H9 (cell line): ENCODE measurements at regions not wholly inside any gene's neighbourhood (a gene's known extent, or its start where the extent isn't known, plus 50 kb on each side); places are given as distances from the start of the nearest gene placed in this dataset.
A peak's percentile ranks its signal among the peaks of the same experiment; 100 is the strongest.

ENCODE experiments used
- DNase-seq: peaks from one replicate; pipeline ENCODE4 v3.0.0-alpha.2; 2017
- H2AFZ ChIP-seq: one replicate; pipeline ENCODE4 v1.6.1; 2013; ENCODE audit warnings: mild to moderate bottlenecking, low read length, control low read depth, moderate library complexity
- H2AK5ac ChIP-seq: 2 replicates; pipeline ENCODE4 v1.6.1; 2013; ENCODE audit warnings: low read length, control low read depth, mixed read lengths; ENCODE audit not compliant: insufficient read length
- H2BK120ac ChIP-seq: one replicate; pipeline ENCODE4 v1.6.1; 2013; ENCODE audit warnings: low read depth, mild to moderate bottlenecking, low read length, control low read depth, inconsistent platforms; ENCODE audit not compliant: poor library complexity, severe bottlenecking
- H2BK12ac ChIP-seq: 2 replicates; pipeline ENCODE4 v1.6.1; 2013; ENCODE audit warnings: low read length, control low read depth, mixed read lengths, low read depth; ENCODE audit not compliant: insufficient read length
- H2BK15ac ChIP-seq: 2 replicates; pipeline ENCODE4 v1.6.1; 2013; ENCODE audit warnings: low read depth, low read length, control low read depth
- H2BK20ac ChIP-seq: one replicate; pipeline ENCODE4 v1.6.1; 2013; ENCODE audit warnings: low read depth, mild to moderate bottlenecking, low read length, control low read depth, inconsistent platforms; ENCODE audit not compliant: poor library complexity, severe bottlenecking
- H2BK5ac ChIP-seq: 2 replicates; pipeline ENCODE4 v1.6.1; 2013; ENCODE audit warnings: low read length, control low read depth, mixed read lengths; ENCODE audit not compliant: insufficient read length
- H3K14ac ChIP-seq: 2 replicates; pipeline ENCODE4 v1.6.1; 2013; ENCODE audit warnings: low read length, control low read depth; ENCODE audit not compliant: insufficient read depth
- H3K18ac ChIP-seq: 2 replicates; pipeline ENCODE4 v1.6.1; 2013; ENCODE audit warnings: low read depth, mild to moderate bottlenecking, mixed read lengths, low read length, control low read depth; ENCODE audit not compliant: insufficient read length
- H3K23ac ChIP-seq: 2 replicates; pipeline ENCODE4 v1.6.1; 2013; ENCODE audit warnings: low read length, control low read depth, mixed read lengths, low read depth; ENCODE audit not compliant: insufficient read length
- H3K23me2 ChIP-seq: 2 replicates; pipeline ENCODE4 v1.6.1; 2013; ENCODE audit warnings: low read depth, mild to moderate bottlenecking, mixed read lengths, low read length, control low read depth; ENCODE audit not compliant: insufficient read length, poor library complexity, severe bottlenecking
- H3K27ac ChIP-seq: 2 replicates; pipeline ENCODE4 v1.5.1; 2013; ENCODE audit warnings: low read length, control low read depth, mixed read lengths, low read depth; ENCODE audit not compliant: insufficient read length
- H3K27me3 ChIP-seq: 2 replicates; pipeline ENCODE4 v1.6.1; 2013; ENCODE audit warnings: low read length, control low read depth, inconsistent platforms; ENCODE audit not compliant: insufficient read depth
- H3K4ac ChIP-seq: 2 replicates; pipeline ENCODE4 v1.6.1; 2013; ENCODE audit warnings: low read depth, mild to moderate bottlenecking, control low read depth, inconsistent platforms, low read length, moderate library complexity
- H3K4me1 ChIP-seq: 2 replicates; pipeline ENCODE4 v1.6.1; 2013; ENCODE audit warnings: low read length, control low read depth, inconsistent platforms; ENCODE audit not compliant: insufficient read depth
- H3K4me2 ChIP-seq: 2 replicates; pipeline ENCODE4 v1.6.1; 2013; ENCODE audit warnings: low read length, control low read depth, mixed read lengths; ENCODE audit not compliant: insufficient read length, insufficient read depth
- H3K56ac ChIP-seq: 2 replicates; pipeline ENCODE4 v1.6.1; 2013; ENCODE audit warnings: low read depth, mild to moderate bottlenecking, mixed read lengths, low read length, control low read depth; ENCODE audit not compliant: insufficient read length
- H3K79me1 ChIP-seq: 2 replicates; pipeline ENCODE4 v1.6.1; 2013; ENCODE audit warnings: low read depth, mild to moderate bottlenecking, moderate library complexity, low read length, control low read depth, inconsistent platforms; ENCODE audit not compliant: insufficient read depth, poor library complexity, severe bottlenecking
- H3K79me2 ChIP-seq: 2 replicates; pipeline ENCODE4 v1.6.1; 2013; ENCODE audit warnings: low read length, control low read depth, inconsistent platforms; ENCODE audit not compliant: insufficient read depth
- H3K9ac ChIP-seq: 2 replicates; pipeline ENCODE4 v1.6.1; 2013; ENCODE audit warnings: low read length, control low read depth, mixed read lengths; ENCODE audit not compliant: insufficient read length; ENCODE audit errors: extremely low read depth
- H3K9me3 ChIP-seq: one replicate; pipeline ENCODE4 v1.6.1; 2013; ENCODE audit warnings: low read depth, low read length, inconsistent platforms; ENCODE audit not compliant: control insufficient read depth
- H3T11ph ChIP-seq: one replicate; pipeline ENCODE4 v1.6.1; 2013; ENCODE audit warnings: mild to moderate bottlenecking, low read length, control low read depth, inconsistent platforms
- H4K20me1 ChIP-seq: one replicate; pipeline ENCODE4 v1.6.1; 2013; ENCODE audit not compliant: control insufficient read depth, insufficient read length, insufficient read depth
- H4K5ac ChIP-seq: 2 replicates; pipeline ENCODE4 v1.6.1; 2013; ENCODE audit warnings: low read depth, mild to moderate bottlenecking, mixed read lengths, low read length, control low read depth; ENCODE audit not compliant: insufficient read length
- H4K8ac ChIP-seq: replicated peaks from 2 replicates; pipeline ENCODE4 v1.6.1; 2013; ENCODE audit warnings: low read length, control low read depth, mixed read lengths, low read depth; ENCODE audit not compliant: insufficient read length
- H4K91ac ChIP-seq: 2 replicates; pipeline ENCODE4 v1.6.1; 2013; ENCODE audit warnings: low read depth, mild to moderate bottlenecking, moderate library complexity, mixed read lengths, low read length, control low read depth; ENCODE audit not compliant: insufficient read length
- H3K27ac Mint-ChIP-seq, 3 experiments: 2 replicates in 2 of 3; 3 replicates in 1 of 3; pipeline ENCODE4 v1.8.0; 2020 to 2021; ENCODE audit warnings: mixed read lengths in 3 of 3, mild to moderate bottlenecking in 1 of 3, moderate library complexity in 1 of 3
- H3K27me3 Mint-ChIP-seq: 2 replicates; pipeline ENCODE4 v1.8.0; 2021; ENCODE audit warnings: low read depth, mild to moderate bottlenecking, moderate library complexity, mixed read lengths
- H3K36me3 Mint-ChIP-seq, 3 experiments: 2 replicates in 2 of 3; 3 replicates in 1 of 3; pipeline ENCODE4 v1.8.0; 2020 to 2021; ENCODE audit warnings: low read depth in 3 of 3, mixed read lengths in 3 of 3; ENCODE audit not compliant: insufficient read depth in 1 of 3
- H3K4me1 Mint-ChIP-seq, 2 experiments: 2 replicates each; pipeline ENCODE4 v1.8.0; 2020; ENCODE audit warnings: mixed read lengths in 2 of 2
- H3K4me3 Mint-ChIP-seq, 2 experiments: 2 replicates in 1 of 2; 3 replicates in 1 of 2; pipeline ENCODE4 v1.8.0; 2020 to 2021; ENCODE audit warnings: mild to moderate bottlenecking in 2 of 2, mixed read lengths in 2 of 2, moderate library complexity in 1 of 2
- H3K9me3 Mint-ChIP-seq, 2 experiments: 2 replicates in 1 of 2; 3 replicates in 1 of 2; pipeline ENCODE4 v1.8.0; 2020; ENCODE audit warnings: mild to moderate bottlenecking in 2 of 2, mixed read lengths in 2 of 2, moderate library complexity in 1 of 2
- WGBS: extraction: QIAGEN DNeasy Blood & Tissue Kit; methylation state at CpG from one replicate; pipeline ENCODE4 v1.1.7; 2013; ENCODE audit warnings: missing lambda C conversion rate, low lambda C conversion rate, mixed read lengths; ENCODE audit not compliant: insufficient read length; ENCODE audit errors: extremely low coverage; 5-methylcytosine and 5-hydroxymethylcytosine counted together
- TF ChIP-seq, protein P1 (sequence below): fragments of 200-600 bp; sonication (generic); conservative IDR thresholded peaks from 3 replicates; pipeline ENCODE4 v1.8.0; 2021; ENCODE audit warnings: antibody characterized with exemption, mild to moderate bottlenecking

DNA sequence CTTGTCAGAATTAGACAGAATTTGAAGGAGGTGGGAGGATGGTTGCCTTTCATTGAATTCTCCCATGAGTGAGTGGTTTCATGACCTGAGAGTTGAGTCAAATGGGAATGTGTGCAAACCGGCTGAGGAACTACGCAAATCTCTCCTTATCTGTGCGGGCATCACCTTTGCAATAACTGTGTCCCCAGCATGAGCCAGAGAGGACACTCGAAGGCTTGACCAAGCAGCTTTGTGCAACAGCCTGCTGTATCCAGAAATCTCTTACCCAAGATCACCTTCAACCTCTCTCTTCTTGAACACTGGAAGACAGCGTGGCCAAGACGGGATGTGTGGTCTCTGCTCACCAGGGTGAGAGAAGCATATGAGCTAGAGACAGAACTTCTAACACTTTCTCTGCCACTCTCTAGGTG is 93.8 kb upstream of the IKZF1 start:
- H3K23ac ChIP-seq, result no peak overlapping the region
- H3K14ac ChIP-seq, result no peak overlapping the region
- no peaks in the 10 kb centered on the region for H3K79me1 ChIP-seq
- no peak overlapping the region for H4K8ac ChIP-seq
- H3T11ph ChIP-seq, result no peak overlapping the region
- no peak overlapping the region for H3K27ac ChIP-seq
- H3K9ac ChIP-seq, result no peak overlapping the region
- no peak overlapping the region for H2BK15ac ChIP-seq
- no peak overlapping the region for H2AFZ ChIP-seq
- no peak overlapping the region for H2BK12ac ChIP-seq
- no CpG with 5 or more reads among the region's 6 CpGs for WGBS
- no peaks in the 10 kb centered on the region for H3K9me3 ChIP-seq
- H2BK120ac ChIP-seq, result no peak overlapping the region
- H4K20me1 ChIP-seq, result no peaks in the 10 kb centered on the region
- H3K27ac Mint-ChIP-seq, result no peak overlapping the region
- H3K4me2 ChIP-seq, result no peak overlapping the region
- H2BK5ac ChIP-seq, result no peak overlapping the region
- TF ChIP-seq, protein P1, sequence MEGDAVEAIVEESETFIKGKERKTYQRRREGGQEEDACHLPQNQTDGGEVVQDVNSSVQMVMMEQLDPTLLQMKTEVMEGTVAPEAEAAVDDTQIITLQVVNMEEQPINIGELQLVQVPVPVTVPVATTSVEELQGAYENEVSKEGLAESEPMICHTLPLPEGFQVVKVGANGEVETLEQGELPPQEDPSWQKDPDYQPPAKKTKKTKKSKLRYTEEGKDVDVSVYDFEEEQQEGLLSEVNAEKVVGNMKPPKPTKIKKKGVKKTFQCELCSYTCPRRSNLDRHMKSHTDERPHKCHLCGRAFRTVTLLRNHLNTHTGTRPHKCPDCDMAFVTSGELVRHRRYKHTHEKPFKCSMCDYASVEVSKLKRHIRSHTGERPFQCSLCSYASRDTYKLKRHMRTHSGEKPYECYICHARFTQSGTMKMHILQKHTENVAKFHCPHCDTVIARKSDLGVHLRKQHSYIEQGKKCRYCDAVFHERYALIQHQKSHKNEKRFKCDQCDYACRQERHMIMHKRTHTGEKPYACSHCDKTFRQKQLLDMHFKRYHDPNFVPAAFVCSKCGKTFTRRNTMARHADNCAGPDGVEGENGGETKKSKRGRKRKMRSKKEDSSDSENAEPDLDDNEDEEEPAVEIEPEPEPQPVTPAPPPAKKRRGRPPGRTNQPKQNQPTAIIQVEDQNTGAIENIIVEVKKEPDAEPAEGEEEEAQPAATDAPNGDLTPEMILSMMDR, result no peak
- H4K91ac ChIP-seq, result no peak overlapping the region
- H4K5ac ChIP-seq, result peak overlapping the region; percentile 37
- no peaks in the 10 kb centered on the region for H3K27me3 ChIP-seq
- H3K36me3 Mint-ChIP-seq, result no peaks in the 10 kb centered on the region; a peak in 1 of 7 replicates
- no peak overlapping the region for H3K56ac ChIP-seq
- no peak overlapping the region for H2BK20ac ChIP-seq
- H3K4me3 Mint-ChIP-seq, result no peak overlapping the region
- H3K4me1 Mint-ChIP-seq, result no peaks in the 10 kb centered on the region
- H3K9me3 Mint-ChIP-seq, result no peaks in the 10 kb centered on the region
- no peak overlapping the region for H3K4ac ChIP-seq
- no peaks in the 10 kb centered on the region for H3K79me2 ChIP-seq
- H3K27me3 Mint-ChIP-seq, result peaks cover 7% of the 10 kb centered on the region; the same call in 1 of the 2 replicates
- H2AK5ac ChIP-seq, result no peak overlapping the region
- DNase-seq, result no peak
- no peak overlapping the region for H3K18ac ChIP-seq
- H3K23me2 ChIP-seq, result no peaks in the 10 kb centered on the region
- no peaks in the 10 kb centered on the region for H3K4me1 ChIP-seq
